ENCODE measurements at regions not wholly inside any gene's neighbourhood (a gene's known extent, or its start where the extent isn't known, plus 50 kb on each side); places are given as distances from the start of the nearest gene placed in this dataset.
A peak's percentile ranks its signal among the peaks of the same experiment; 100 is the strongest.
"Not testable (repeated sequence)": the region's sequence is repeated elsewhere in the genome, so short reads cannot be mapped to it uniquely, and the experiment has no call there.

DNA sequence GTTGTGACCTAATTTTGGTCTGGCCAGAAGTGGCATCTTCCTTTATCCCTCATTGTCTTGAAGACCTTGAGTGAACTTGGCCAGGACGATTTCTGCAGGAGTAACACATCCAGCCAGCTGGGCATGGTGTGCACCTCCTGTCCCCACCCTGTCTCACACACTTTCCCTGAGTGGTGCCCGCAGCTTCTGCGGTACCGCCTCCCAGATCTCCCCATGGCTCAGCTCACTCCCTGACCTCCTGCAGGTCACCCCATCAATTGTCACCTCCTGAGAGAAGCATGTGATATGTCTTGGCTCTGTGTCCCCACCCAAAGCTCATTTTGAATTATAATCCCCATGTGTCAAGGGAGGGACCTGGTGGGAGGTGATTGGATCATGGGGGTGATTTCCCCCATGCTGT is 50.2 kb upstream of the TP53I11 start:
- DNase-seq: no peak

DNA sequence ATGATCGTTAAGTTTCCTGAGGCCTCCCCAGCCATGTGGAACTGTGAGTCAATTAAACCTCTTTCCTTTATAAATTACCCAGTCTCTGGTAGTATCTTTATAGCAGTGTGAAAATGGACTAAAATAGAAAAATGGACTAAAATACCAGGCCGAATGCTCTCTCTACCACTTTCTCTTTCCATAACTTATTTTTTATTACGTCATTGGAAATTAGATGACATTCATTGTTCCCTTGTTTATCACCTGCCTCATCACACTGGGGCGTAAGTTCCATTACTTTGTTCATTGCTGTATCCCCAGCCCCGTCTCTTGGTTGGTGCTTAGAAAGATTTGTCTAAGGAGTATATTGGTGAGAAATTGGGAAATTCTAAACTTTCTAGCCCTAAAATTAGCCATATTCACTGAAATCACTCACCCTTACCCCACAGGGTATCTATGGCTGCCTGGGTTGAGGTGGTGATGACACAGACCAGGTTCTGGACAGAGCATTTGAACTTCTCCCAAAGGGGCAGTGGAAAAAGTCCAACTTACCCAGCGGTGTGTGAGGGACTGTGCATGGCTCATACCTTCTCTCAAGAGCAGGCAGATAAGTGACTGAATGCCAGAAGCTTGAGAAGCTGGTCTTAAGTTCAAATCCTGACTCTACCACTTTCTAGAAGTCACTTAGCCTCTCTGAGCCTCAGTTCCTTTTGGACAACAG is 50.9 kb upstream of the TP53I11 start:
- DNase-seq: no peak

DNA sequence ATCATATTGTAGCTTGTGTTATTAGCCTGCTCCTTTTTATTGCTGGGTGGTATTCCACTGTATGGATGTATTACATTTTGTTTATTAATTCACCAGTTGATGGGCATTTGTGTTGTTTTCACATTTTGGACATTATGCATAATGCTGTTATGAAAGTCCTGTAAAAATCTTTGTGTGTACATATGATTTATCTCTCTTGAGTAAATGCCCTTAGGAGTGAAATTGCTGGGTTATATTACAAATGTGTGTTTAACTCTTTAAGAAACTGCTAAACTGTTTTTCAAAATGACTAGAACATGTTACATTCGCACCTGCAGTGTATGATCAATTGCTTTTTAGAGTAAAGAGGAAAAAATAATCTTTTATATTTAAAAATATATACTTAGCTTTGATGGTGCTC is 54.4 kb upstream of the TP53I11 start:
- DNase-seq: no peak

DNA sequence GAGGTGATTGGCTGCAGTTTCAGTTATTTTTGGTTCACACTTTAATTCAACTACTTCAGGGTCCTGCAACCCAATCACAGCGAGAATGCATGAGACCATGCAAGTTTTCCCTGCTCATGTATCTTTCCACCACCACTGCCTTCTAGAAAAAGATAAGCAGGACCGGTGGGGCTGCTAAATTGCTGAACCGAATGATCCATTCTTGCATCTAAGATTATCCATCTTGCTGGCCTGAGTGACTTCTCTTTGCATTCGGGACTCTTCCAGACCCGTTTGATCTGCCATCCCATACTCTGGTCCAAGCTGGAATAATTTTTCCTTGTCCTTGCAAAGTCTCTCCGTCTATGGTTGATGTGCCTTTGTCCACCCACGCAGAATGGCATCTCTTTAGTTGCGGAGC is 56.3 kb upstream of the TP53I11 start:
- DNase-seq: no peak

DNA sequence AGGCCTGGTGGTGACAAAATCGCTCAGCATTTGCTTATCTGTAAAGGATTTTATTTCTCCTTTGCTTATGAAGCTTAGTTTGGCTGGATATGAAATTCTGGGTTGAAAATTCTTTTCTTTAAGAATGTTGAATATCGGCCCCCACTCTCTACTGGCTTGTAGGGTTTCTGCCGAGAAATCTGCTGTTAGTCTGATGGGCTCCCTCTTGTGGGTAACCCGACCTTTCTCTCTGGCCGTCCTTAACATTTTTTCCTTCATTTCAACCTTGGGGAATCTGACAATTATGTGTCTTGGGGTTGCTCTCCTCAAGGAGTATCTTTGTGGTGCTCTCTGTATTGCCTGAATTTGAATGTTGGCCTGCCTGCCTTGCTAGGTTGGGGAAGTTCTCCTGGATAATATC is 65.3 kb upstream of the TP53I11 start:
- DNase-seq: not testable (repeated sequence)

DNA sequence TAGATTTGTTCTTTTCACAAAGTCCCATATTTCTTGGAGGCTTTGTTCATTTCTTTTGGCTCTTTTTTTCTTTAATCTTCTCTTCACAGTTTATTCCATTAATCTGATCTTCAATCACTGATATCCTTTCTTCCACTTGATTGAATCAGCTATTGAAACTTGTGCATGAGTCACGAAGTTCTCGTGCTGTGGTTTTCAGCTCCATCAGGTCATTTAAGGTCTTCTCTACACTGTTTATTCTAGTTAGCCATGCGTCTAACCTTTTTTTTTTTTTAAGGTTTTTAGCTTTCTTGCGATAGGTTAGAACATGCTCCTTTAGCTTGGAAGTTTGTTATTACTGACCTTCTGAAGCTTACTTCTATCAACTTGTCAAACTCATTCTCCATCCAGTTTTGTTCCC is 65.8 kb upstream of the TP53I11 start:
- not testable (repeated sequence) for DNase-seq

DNA sequence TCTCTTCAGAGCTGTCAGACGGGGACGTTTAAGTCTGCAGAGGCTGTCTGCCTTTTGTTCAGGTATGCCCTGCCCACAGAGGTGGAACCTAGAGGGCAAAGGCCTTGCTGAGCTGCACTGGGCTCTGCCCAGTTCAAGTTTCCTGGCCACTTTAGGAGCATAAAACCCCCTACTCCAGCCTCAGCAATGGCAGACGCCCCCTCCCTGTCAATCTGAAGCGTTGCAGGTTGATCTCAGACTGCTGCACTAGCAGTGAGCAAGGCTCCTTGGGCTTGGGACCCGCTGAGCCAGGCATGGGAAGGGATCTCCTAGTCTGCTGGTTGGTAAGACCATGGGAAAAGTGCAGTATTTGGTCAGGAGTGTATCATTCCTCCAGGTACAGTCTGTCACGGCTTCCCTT is 66.6 kb upstream of the TP53I11 start:
- DNase-seq: no peak

DNA sequence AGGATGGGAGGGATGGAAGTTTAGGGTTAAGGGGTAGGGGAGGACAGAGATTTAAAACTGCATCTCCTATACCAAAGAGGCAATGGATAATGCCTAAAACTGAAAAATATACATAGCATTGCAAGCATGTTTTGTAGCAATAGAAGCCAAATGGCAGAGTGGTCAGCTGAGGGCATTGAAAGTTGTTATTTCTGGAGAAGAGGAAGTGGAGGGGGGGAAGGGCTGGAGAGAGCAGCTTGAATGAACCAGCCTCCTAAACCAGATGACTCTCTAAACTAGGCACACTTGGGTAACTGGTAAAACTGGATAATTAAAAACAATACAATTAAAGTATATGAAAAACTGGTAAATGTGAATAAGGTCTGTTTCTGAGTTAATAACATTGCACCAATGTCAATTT is 70.3 kb upstream of the TP53I11 start:
- no peak for DNase-seq

DNA sequence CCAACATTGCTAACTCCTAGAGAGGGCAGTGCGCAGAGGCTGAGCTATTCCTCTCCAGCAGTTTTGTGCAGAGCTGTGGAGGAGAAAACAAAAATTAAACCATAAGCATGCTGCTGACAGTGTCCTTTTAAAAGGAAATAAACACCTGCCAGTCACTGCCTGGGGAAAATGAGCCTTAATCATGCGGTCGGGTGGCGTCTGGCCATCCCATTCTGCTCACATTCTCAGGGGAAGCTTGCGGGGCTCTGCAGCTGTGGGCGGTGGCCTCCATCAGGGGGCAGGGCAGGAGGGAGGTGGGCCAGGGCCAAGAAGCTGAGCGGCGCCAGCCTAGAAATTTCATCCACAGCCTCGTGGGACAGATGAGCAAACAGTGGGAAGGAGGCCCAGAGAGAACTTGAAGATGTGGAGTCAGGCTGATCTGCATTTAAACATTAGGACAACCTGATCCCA is 71.0 kb upstream of the TP53I11 start:
- peak; percentile 71 for DNase-seq

DNA sequence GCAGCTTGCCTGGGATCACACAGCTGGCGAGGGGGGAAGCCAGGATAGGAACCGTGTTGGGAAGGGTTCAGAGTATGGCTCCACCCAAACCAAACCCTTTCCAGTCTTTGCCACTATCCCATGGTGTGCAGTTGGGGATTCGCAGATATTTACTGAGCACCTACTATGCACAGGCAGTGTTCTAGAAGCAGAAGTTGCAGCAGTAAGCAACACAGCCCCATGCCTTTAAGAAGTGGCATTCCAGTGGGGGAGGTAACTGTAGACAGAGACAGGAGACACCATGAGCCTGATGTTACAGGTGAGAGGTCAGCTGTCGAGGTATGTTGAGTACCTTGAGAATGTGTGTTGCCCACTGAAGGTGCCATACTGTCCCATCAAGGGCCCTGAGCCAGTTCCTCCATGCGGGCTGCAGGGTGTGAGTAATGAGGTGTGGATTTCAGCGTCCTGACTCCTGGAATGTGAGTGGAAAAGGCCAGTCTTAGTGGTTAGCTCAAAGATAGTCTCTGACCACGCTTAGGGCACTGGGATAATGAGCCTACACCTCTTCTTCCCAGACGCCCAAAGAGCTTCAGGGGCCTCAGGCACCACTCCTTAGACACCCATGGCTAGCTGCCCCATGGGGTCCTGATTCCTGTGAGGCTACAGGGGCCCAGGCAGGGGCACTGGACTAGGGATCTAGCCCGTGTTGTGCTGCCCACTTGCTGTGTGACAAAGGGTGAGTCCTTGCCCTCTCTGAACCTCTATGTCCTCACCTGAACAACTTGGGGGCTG is 71.8 kb upstream of the TP53I11 start:
- no peak for DNase-seq

DNA sequence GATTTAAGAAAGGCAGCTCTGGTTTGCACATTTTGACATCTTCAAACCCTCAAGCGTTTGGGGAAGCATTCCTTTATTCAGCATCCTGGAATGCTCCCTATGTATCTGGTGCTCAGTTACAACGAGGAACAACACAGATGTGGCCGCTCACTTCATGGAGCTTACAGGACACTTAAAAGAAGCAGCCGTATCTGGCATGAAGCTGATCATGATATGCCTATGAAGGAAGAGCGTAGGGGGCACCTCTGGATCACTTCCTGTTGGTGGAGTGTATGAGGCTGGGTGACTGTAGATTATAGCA is 72.3 kb upstream of the TP53I11 start:
- no peak for DNase-seq

DNA sequence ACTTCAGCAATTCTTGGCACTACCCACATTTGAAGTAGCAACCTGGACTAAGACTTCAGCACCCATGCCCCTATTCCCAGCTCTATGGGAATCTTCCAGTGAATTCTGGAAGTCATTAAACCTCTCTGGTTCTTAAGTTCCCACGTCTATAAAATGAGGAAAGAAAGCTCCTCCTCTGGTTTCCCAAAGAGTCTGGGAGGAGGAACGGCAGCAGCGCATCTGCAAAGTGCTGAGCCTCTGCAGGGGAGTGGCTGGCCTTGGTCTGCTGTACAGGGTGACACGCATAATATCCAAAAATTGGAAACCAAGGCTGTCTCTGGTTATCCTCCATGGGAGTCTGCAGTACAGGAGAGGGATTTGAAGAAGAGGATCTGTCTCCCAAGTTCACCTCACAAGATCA is 73.6 kb upstream of the TP53I11 start:
- DNase-seq: no peak

DNA sequence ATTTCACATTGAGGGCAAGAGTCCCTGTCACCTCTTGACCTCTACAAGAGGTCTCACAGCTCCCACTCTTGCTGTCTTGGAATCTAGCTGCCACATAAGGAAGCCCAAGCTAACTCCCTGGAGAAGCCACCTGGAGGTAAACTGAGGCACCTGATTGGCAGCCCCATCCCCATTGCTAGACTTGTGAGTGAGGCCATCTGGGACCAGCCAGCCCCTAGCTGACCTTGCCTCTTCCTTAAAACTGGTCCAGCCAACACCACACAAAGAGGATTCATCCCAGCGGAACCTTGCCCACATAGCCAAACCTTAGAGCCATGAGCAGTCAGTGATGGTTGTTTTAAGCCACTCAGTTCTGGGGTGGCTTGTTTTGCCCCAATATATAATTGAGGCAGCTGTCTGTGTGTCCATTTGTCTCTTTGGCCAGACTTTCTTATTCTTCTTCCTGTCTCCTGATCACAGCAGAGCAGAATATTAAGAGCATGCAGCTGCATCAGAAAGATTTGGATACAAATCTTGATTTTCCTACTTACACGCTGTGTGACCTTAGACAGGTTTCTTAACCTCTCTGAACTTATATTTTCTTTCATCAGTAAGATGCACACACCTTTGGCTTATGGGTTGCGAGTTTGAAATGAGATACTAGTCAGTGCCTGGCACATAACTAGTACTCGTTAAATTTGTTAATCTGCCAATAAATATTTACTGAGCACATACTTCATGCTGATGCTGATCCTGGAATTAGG is 74.3 kb upstream of the TP53I11 start:
- no peak for DNase-seq

DNA sequence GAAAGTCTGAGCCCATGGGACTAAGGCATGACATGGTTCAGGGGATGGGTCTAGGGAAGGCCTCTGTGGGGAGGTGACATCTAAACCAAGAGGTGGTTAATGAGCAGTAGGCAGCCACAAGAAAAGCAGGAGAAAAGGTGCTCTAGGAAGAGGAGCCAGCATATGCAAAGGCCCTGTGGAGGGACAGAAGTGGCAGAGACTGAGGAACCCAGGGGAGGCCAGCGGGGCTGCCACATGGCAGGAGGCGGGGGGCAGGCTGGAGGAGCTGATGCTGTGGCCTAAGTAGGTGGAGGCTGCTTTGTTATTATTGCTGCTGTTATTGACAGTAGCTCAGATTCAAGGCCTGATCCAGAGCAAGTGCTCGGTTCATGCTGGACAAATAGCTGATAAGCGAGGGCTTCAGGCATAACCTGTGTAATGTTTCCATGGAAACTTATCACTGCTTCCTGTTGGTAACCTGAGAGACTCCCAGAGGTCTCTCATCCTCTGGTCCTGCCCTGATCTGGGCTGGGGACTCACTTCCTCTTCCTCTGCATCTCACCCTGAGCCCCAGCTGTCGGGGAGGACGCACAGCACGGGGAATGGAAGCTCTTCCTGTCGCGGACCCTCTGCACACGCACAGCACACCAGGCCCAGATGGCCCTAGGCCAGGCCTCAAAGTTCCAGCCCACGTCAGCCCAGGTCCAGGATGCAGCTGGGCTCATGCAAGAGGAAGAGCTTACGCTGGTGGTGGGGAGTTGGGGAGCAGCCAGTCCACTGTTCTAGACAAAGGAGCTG is 75.2 kb upstream of the TP53I11 start:
- DNase-seq: peak; percentile 54

DNA sequence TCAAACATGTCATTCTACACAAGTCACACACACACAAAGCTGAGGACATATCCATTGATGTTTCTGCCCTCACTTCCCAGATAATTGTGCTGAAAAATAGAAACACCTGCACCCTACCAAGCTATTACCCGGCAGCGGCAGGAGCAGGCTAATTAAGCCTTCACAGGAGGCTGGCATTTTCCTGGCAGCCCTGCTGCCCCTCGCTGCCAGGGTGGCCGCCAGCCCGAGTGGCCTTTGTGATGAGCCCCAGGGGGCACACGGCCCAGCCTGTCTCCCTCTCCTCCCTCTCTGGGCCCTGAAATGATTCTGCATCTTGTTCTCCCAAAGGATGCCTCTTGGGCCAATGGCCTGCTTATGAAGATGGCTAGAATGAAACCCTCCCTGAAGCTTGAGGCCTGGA is 76.2 kb upstream of the TP53I11 start:
- DNase-seq: no peak

DNA sequence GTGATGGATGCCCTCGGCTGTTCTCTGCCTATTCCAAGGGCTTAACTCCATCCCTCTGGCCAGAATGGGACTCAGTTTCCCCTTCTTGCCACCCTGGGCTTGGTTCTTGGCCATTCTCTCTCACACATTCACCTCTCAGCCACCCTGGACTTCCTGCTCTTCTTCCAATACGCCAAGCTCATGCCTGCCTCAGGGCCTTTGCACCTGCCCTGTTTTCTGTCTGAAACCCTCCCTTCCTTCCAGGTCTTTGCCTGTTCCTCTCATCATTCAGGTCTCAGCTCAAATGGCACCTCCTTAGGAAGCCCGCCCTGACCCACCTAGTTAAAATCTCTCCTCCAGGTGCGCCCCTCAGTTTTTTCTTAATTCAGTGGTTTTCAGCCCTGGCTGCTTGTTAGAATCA is 76.6 kb upstream of the TP53I11 start:
- no peak for DNase-seq

DNA sequence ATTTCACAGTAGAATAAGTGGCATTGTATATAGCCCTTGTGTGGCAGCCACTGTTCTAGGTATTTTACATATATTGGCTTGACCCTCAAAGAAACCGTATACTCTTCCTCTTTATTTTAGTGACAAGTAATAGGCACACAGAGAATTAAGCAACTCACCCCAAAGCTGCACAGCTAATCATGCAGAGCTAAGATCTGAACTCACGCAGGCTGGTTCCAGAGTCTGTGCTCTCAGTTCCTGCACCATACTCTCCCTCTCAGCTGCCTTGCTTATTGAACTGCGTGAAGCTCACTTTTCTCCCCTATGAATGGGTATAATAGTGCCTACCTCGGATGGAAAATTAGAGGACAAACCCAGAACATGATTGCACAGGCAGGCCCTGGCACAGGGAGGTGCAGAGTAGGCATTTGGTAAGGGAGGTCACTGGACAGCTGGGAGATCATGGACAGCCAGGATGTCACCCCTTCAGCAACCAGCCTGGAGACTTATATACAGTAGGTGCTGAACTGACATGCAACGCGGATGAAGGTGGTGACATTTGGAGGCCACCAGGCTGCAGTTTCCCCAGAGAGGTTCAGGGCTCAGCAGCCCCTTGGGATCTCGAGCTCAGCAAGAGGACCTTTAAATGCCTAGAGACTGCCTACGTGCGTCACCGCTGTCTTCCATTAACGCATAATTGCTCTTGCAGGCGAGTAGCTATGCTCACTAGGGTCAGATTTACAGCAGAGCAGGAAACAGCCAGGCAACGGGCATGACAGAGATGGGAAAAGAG is 78.4 kb upstream of the TP53I11 start:
- DNase-seq: peak; percentile 63

DNA sequence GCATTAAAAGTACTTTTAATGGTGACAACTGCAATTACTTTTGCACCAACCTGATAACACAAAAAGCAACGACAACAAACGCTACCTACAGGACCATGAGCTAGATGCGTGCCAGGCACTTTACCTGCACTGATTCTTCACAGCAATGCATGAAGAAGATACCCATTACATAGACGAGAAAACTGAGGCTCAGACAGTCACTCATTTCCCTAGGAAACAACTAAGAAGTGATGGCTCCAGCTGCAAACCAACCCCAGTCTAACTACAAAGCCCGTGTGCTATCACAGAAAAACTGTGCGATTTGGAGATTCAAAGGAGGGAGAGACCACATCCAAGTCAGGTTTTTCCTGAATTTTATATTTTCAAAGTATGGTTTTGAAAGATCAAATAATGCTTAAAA is 80.1 kb upstream of the TP53I11 start:
- DNase-seq: no peak

DNA sequence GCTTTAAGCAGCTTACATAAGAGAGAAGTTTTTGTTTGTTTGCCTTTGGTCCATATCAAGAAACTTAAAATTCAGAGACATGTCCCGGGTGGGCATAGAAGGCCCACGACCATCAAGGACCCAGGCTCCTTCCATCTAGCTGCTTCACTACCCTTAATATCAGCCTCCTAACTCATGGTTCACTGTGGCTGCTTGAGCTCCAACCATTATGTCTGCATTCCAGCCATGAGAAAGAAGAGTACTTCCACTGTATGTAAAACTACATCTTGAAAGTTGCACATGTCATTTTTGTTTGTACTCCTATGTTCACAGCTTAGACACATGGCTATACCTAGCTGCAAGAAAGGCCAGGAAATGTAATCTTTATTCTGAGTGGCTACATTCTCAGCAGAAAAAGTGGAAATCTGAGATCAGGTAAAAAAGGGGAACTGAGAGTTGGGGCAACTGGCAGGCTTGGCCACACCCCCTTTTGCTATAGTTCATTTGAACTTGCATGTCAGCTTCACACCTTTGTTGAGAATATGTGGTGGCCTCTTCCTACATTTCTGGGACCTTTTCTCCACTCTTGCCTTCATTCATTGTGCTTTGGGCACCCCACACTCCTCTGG is 81.3 kb upstream of the TP53I11 start:
- no peak for DNase-seq

DNA sequence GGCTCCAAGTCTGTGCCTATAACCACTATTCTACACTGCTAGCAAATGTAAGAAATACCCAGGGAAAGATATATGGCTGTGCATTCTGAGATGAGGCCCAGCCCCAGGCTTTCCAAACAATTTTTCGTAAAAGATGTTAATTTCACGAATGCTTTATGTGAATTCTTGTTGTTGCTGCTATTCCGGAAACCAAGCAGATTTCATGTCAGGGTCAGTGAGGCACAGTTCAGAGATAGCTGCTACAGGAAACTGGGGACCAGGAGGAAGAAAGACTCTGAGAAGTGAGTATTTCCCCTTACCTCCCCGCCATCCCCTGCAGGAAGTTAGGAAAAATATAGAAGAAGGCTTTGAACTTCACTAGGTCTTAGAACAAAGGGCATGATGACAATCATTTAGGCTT is 84.7 kb upstream of the TP53I11 start:
- no peak for DNase-seq

DNA sequence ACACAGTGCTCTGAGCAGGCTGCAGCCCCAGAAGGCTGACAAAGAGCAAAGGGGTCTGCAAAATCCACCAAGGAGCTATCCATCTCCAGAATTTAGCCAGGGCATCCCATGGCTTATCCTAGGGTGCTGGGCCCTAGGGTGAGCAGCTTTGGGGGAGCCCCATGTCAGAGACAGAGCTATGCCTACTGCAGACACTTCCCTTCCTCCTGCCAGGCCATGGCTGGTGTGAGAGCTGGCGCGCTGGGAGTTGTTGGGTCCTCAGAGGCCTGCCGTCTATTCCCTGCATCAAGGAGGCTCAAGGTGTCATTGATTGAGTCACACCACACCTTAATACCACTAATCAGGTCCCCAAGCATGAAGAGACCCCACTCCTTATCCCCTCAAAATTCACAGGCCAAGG is 85.3 kb upstream of the TP53I11 start:
- no peak for DNase-seq

DNA sequence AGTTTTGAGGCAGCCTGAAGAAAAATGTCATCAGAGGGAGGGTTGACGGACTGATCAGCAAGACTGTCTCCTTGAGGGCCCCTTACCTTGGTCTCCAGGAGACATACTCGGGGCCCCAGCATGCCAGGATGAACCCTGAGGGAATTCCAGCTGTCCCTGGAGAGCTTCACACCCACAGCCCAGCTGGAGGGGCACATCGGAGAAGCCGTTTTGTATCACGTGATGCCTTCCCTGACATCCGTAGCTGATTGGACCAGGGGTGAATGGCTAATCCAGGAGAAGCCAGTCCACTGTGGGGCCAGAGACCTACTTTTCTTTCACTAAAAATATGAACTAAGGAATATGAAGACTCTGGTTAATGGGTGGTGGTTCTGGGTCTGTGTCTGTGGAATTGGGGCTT is 86.0 kb upstream of the TP53I11 start:
- no peak for DNase-seq

Measured in eye (tissue), 1 donor.